Neural crest cell (in vitro differentiated cells): ENCODE measurements at regions not wholly inside any gene's neighbourhood (a gene's known extent, or its start where the extent isn't known, plus 50 kb on each side); places are given as distances from the start of the nearest gene placed in this dataset.

Source experiments
- DNase-seq: peaks from one replicate; pipeline ENCODE4 v3.0.0; 2021; ENCODE audit warnings: low read depth, mixed read lengths, low spot score
- H3K27ac Mint-ChIP-seq: one replicate; pipeline ENCODE4 v1.8.0; 2021; ENCODE audit warnings: mild to moderate bottlenecking, mixed read lengths; ENCODE audit not compliant: unreplicated experiment
- H3K27me3 Mint-ChIP-seq: 2 replicates; pipeline ENCODE4 v1.8.0; 2021; ENCODE audit warnings: low read depth, mild to moderate bottlenecking, mixed read lengths
- H3K36me3 Mint-ChIP-seq: 2 replicates; pipeline ENCODE4 v1.8.0; 2021; ENCODE audit warnings: low read depth, mild to moderate bottlenecking, mixed read lengths
- H3K4me1 Mint-ChIP-seq: 2 replicates; pipeline ENCODE4 v1.8.0; 2021; ENCODE audit warnings: mixed read lengths
- H3K4me3 Mint-ChIP-seq: one replicate; pipeline ENCODE4 v1.8.0; 2021; ENCODE audit warnings: mild to moderate bottlenecking, mixed read lengths
- H3K9me3 Mint-ChIP-seq: 2 replicates; pipeline ENCODE4 v1.8.0; 2021; ENCODE audit warnings: mixed read lengths
- TF ChIP-seq, protein P1 (sequence below): fragments of 200-600 bp; sonication (generic); conservative IDR thresholded peaks from 2 replicates; pipeline ENCODE4 v1.5.0; 2021; ENCODE audit warnings: antibody characterized with exemption, mild to moderate bottlenecking

- Mint-ChIP-seq H3K36me3 (no peaks in the 10 kb centered on the region), H3K4me1 (peaks cover 10% of the 10 kb centered on the region), H3K4me3 (no peak overlapping the region), H3K27ac (no peak overlapping the region), H3K27me3 (no peaks in the 10 kb centered on the region), H3K9me3 (no peaks in the 10 kb centered on the region)
- no peak for DNase-seq
- TF ChIP-seq, protein P1, sequence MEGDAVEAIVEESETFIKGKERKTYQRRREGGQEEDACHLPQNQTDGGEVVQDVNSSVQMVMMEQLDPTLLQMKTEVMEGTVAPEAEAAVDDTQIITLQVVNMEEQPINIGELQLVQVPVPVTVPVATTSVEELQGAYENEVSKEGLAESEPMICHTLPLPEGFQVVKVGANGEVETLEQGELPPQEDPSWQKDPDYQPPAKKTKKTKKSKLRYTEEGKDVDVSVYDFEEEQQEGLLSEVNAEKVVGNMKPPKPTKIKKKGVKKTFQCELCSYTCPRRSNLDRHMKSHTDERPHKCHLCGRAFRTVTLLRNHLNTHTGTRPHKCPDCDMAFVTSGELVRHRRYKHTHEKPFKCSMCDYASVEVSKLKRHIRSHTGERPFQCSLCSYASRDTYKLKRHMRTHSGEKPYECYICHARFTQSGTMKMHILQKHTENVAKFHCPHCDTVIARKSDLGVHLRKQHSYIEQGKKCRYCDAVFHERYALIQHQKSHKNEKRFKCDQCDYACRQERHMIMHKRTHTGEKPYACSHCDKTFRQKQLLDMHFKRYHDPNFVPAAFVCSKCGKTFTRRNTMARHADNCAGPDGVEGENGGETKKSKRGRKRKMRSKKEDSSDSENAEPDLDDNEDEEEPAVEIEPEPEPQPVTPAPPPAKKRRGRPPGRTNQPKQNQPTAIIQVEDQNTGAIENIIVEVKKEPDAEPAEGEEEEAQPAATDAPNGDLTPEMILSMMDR, result no peak
Measured at GRCh38 chr2:207318181-207318628, 152.5 kb upstream of the KLF7 start.

DNA sequence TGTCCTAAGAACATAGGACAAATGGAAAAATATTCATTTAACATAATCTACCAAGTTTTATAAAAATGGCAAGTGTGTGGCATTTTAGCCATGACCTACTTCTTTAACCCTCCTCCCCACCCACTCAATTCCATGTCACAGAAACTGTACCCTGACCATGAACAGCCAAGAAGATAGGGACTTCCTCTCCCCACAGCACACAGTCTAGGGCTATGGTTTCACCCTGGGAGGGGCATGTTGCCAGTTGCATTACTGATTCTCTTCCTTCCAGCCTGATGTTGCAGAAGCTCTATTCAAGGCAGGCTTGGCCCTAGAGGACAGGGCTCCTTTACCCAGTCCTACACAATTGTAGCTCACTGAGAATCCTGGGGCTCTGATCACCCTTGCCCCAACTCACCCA, 153.6 kb upstream of the KLF7 start:
- no peaks in the 10 kb centered on the region for H3K36me3 Mint-ChIP-seq
- H3K4me3 Mint-ChIP-seq, result no peak overlapping the region
- peaks cover 3% of the 10 kb centered on the region for H3K9me3 Mint-ChIP-seq
- no peak for DNase-seq
- H3K27me3 Mint-ChIP-seq, result no peaks in the 10 kb centered on the region
- TF ChIP-seq, protein P1, result no peak
- no peak overlapping the region for H3K27ac Mint-ChIP-seq
- peaks cover 10% of the 10 kb centered on the region for H3K4me1 Mint-ChIP-seq

- Mint-ChIP-seq H3K27ac (no peak overlapping the region), H3K4me3 (no peak overlapping the region), H3K9me3 (peaks cover 3% of the 10 kb centered on the region), H3K36me3 (no peaks in the 10 kb centered on the region), H3K27me3 (no peaks in the 10 kb centered on the region), H3K4me1 (peaks cover 10% of the 10 kb centered on the region)
- TF ChIP-seq, protein P1, result peak; percentile 25
- DNase-seq, result no peak
Measured at GRCh38 chr2:207320381-207321159, 154.8 kb upstream of the KLF7 start.

DNA sequence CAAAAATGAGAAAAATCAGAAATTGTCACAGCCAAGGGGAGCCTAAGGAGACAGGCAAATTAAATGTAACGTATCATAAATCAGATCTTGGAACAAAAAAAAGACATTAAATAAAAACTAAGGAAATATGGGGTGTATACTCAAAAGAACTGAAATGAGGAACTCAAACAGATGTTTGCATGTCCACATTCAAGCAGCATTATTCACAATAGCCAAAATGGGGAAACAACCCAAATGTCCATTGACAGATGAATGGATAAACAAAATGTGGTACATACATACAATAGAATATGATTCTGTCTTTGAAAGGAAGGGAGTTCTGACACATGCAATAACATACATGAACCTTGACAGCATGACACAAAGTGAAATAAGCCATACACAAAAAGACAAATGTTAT, 155.8 kb upstream of the KLF7 start:
- no peak overlapping the region for H3K4me3 Mint-ChIP-seq
- TF ChIP-seq, protein P1, result no peak
- H3K9me3 Mint-ChIP-seq, result peaks cover 3% of the 10 kb centered on the region
- H3K27me3 Mint-ChIP-seq, result no peaks in the 10 kb centered on the region
- peaks cover 6% of the 10 kb centered on the region for H3K4me1 Mint-ChIP-seq
- no peak overlapping the region for H3K27ac Mint-ChIP-seq
- DNase-seq, result no peak
- H3K36me3 Mint-ChIP-seq, result no peaks in the 10 kb centered on the region

DNA sequence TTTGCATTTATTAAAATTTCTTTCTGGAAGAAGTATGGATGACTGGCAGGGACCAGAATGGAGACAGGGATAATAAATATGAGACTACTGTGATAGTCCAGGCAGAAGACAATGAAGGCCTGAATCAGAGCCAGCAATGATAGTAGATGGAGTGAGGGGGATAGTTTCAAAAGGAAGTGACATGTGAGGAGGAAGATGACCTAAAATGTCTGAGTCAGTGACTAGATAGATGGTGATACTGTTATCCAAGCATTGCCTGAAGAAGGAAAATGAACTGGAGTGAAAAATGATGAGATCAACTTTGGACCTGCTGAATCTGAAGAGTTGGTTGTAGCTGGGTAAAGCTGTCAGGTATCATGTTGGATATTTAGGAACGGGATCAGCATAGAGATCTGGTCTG, 158.3 kb upstream of the KLF7 start:
- peaks cover 3% of the 10 kb centered on the region for H3K9me3 Mint-ChIP-seq
- no peaks in the 10 kb centered on the region for H3K4me1 Mint-ChIP-seq
- TF ChIP-seq, protein P1, result no peak
- DNase-seq, result no peak
- no peak overlapping the region for H3K4me3 Mint-ChIP-seq
- H3K27me3 Mint-ChIP-seq, result no peaks in the 10 kb centered on the region
- H3K36me3 Mint-ChIP-seq, result no peaks in the 10 kb centered on the region
- H3K27ac Mint-ChIP-seq, result no peak overlapping the region
